Erythroblast (primary cell): ENCODE measurements at regions not wholly inside any gene's neighbourhood (a gene's known extent, or its start where the extent isn't known, plus 50 kb on each side); places are given as distances from the start of the nearest gene placed in this dataset.

ENCODE experiments used
- GATA1 ChIP-seq: IDR thresholded peaks from 2 replicates; pipeline ENCODE4 v1.6.1; 2011; ENCODE audit warnings: low read depth, mild to moderate bottlenecking, control low read depth, low read length, moderate library complexity
- POLR2A ChIP-seq: IDR thresholded peaks from 2 replicates; pipeline ENCODE4 v1.6.1; 2011; ENCODE audit warnings: mild to moderate bottlenecking, low read length

DNA sequence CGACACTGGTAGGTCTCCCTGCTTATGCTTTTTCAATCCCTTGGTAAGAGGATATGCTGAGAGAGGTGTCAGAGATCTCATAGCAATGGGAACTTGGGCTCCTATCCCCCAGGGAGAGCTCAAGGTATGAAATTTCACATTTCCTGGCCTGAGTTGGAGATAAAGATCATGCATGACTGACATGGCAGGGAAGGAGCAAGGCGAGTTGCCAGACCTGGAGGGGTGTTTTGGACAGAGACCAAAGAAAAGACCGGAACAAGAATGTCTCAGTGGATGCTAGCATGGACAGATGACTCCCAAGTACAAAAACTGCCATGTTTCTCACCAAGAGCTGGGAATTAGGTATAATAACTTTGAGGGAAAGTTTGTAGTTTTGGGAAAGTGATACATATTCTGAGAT, 334.1 kb upstream of the B3GALT2 start:
- no peak for TF ChIP-seq POLR2A
- TF ChIP-seq GATA1, result no peak
